HCT116 (cell line): ENCODE measurements at regions not wholly inside any gene's neighbourhood (a gene's known extent, or its start where the extent isn't known, plus 50 kb on each side); places are given as distances from the start of the nearest gene placed in this dataset.

Experiments
- ATAC-seq: fragments of 200-7000 bp; cut with Tn5 transposase; 2 replicates; pipeline ENCODE4 v1.9.1; 2020; ENCODE audit warnings: mild to moderate bottlenecking, moderate library complexity
- BruUV-seq: library from RNA; stranded (reverse); fragments of 400-500 nt; replicated peaks from 2 replicates; lab custom pipeline; 2021; lab: Mats Ljungman, UMichigan
- CTCF ChIA-PET: fragments of 300-600 bp; sonication (Branson Sonifier 250); formaldehyde crosslinking; loops from one replicate; lab custom pipeline; 2021; ENCODE audit warnings: antibody characterized with exemption; lab: Charles Lee
- POLR2A ChIA-PET: fragments of 300-600, 350-600 bp; sonication (Branson Sonifier 250); formaldehyde crosslinking; loops from one replicate; lab custom pipeline; 2021; ENCODE audit warnings: antibody characterized with exemption; lab: Charles Lee
- RAD21 ChIA-PET, 2 experiments: fragments of 300-600 bp; sonication (Branson Sonifier 250); formaldehyde crosslinking; loops; one replicate each; lab custom pipeline; 2023; ENCODE audit warnings: low total read pairs in 2 of 2; ENCODE audit not compliant: uncharacterized antibody in 2 of 2, unreplicated experiment in 2 of 2, low non-redundant PET in 1 of 2; lab: Charles Lee
- DNase-seq: peaks from one replicate; pipeline ENCODE4 v3.0.0-alpha.2; 2010; ENCODE audit warnings: low read depth, low spot score
- H2AFZ ChIP-seq: fragments of 200-600 bp; shearing (Covaris generic), sonication (generic); 2 replicates; pipeline ENCODE4 v1.6.1; 2017; ENCODE audit warnings: low read depth, mixed run types, mixed read lengths, antibody characterized with exemption, low read length; ENCODE audit not compliant: poor library complexity, severe bottlenecking
- H3K27ac ChIP-seq: 2 replicates; pipeline ENCODE4 v1.5.1; 2012; ENCODE audit warnings: low read depth, low read length
- H3K27me3 ChIP-seq: fragments of 200-600 bp; sonication (generic); 2 replicates; pipeline ENCODE4 v1.6.1; 2016; ENCODE audit warnings: mixed run types, low read length, mixed read lengths; ENCODE audit not compliant: insufficient read depth
- H3K36me3 ChIP-seq, 2 experiments: fragments of 200-500 bp in 1 of 2; fragments of 200-600 bp in 1 of 2; sonication (Bioruptor generic) in 1 of 2; sonication (generic) in 1 of 2; 2 replicates each; pipeline versions ENCODE4 v1.5.1 to v1.6.1; 2014 to 2016; ENCODE audit warnings: low read length in 2 of 2, inconsistent platforms in 1 of 2, mixed read lengths in 1 of 2, mixed run types in 1 of 2; ENCODE audit not compliant: insufficient read depth in 2 of 2, control insufficient read depth in 1 of 2
- H3K4me1 ChIP-seq, 2 experiments: fragments of 200-600 bp in 1 of 2; sonication (generic) in 1 of 2; 2 replicates each; pipeline versions ENCODE4 v1.5.1 to v1.6.1; 2012 to 2017; ENCODE audit warnings: low read length in 2 of 2, inconsistent platforms in 1 of 2, mild to moderate bottlenecking in 1 of 2, mixed read lengths in 1 of 2, mixed run types in 1 of 2, moderate library complexity in 1 of 2; ENCODE audit not compliant: insufficient read depth in 2 of 2, control insufficient read depth in 1 of 2
- H3K4me2 ChIP-seq: fragments of 200-600 bp; sonication (generic); 2 replicates; pipeline ENCODE4 v1.6.1; 2017; ENCODE audit warnings: mixed run types, low read length, mixed read lengths
- H3K4me3 ChIP-seq, 2 experiments: fragments of 200-600 bp in 1 of 2; sonication (generic) in 1 of 2; replicated peaks in 1 of 2; 2 replicates each; pipeline ENCODE4 v1.5.1; 2011 to 2016; ENCODE audit warnings: low read length in 2 of 2, control low read depth in 1 of 2, low read depth in 1 of 2, mild to moderate bottlenecking in 1 of 2, mixed read lengths in 1 of 2, mixed run types in 1 of 2
- H3K79me2 ChIP-seq: fragments of 200-600 bp; sonication (generic); 2 replicates; pipeline ENCODE4 v1.6.1; 2017; ENCODE audit warnings: mild to moderate bottlenecking, mixed run types, low read length, moderate library complexity, mixed read lengths; ENCODE audit not compliant: insufficient read depth
- H3K9ac ChIP-seq: fragments of 200-600 bp; sonication (generic); 2 replicates; pipeline ENCODE4 v1.6.1; 2016; ENCODE audit warnings: low read length, mixed read lengths
- H3K9me2 ChIP-seq: fragments of 200-600 bp; sonication (generic), shearing (Covaris generic); 2 replicates; pipeline ENCODE4 v1.6.1; 2017; ENCODE audit warnings: mixed run types, mild to moderate bottlenecking, moderate library complexity; ENCODE audit not compliant: insufficient read depth
- H3K9me3 ChIP-seq, 2 experiments: fragments of 200-500 bp in 1 of 2; fragments of 200-600 bp in 1 of 2; sonication (Bioruptor generic) in 1 of 2; sonication (generic) in 1 of 2; 2 replicates each; pipeline ENCODE4 v1.6.1; 2014 to 2017; ENCODE audit warnings: low read length in 2 of 2, mixed read lengths in 2 of 2, inconsistent platforms in 1 of 2, low read depth in 1 of 2, mild to moderate bottlenecking in 1 of 2, mixed run types in 1 of 2, moderate library complexity in 1 of 2; ENCODE audit not compliant: control insufficient read depth in 1 of 2, insufficient read depth in 1 of 2
- H4K20me1 ChIP-seq: fragments of 200-600 bp; sonication (generic), shearing (Covaris generic); 2 replicates; pipeline ENCODE4 v1.6.1; 2017; ENCODE audit warnings: mixed run types, mild to moderate bottlenecking, moderate library complexity; ENCODE audit not compliant: insufficient read depth
- CBX3 ChIP-seq: IDR thresholded peaks from 2 replicates; pipeline ENCODE4 v1.6.1; 2012; ENCODE audit warnings: low read depth
- CEBPB ChIP-seq: IDR thresholded peaks from 2 replicates; pipeline ENCODE4 v1.6.1; 2012; ENCODE audit warnings: low read depth
- CTCF ChIP-seq, 3 experiments: fragments of 200-600 bp in 1 of 3; sonication (generic) in 1 of 3; IDR thresholded peaks in 2 of 3; conservative IDR thresholded peaks in 1 of 3; 2 replicates each; pipeline ENCODE4 v1.5.1; 2012 to 2017; ENCODE audit warnings: low read depth in 2 of 3, low read length in 2 of 3, antibody characterized with exemption in 1 of 3, borderline replicate concordance in 1 of 3, control low read depth in 1 of 3, mild to moderate bottlenecking in 1 of 3, mixed read lengths in 1 of 3, mixed run types in 1 of 3, moderate library complexity in 1 of 3; ENCODE audit not compliant: insufficient read depth in 1 of 3
- EGR1 ChIP-seq: IDR thresholded peaks from 2 replicates; pipeline ENCODE4 v1.6.1; 2012; ENCODE audit warnings: low read depth
- ELF1 ChIP-seq: IDR thresholded peaks from 2 replicates; pipeline ENCODE4 v1.6.1; 2012; ENCODE audit warnings: low read depth, borderline replicate concordance
- EZH2 ChIP-seq: fragments of 200-600 bp; sonication (generic); IDR thresholded peaks from 2 replicates; pipeline ENCODE4 v1.6.1; 2017; ENCODE audit warnings: antibody characterized with exemption, mixed run types
- FOSL1 ChIP-seq: IDR thresholded peaks from 2 replicates; pipeline ENCODE4 v1.6.1; 2012; ENCODE audit warnings: low read depth
- JUND ChIP-seq: IDR thresholded peaks from 2 replicates; pipeline ENCODE4 v1.6.1; 2012
- MAX ChIP-seq: IDR thresholded peaks from 2 replicates; pipeline ENCODE4 v1.6.1; 2012
- POLR2A ChIP-seq: IDR thresholded peaks from 2 replicates; pipeline ENCODE4 v1.7.0; 2011; ENCODE audit warnings: borderline replicate concordance; ENCODE audit not compliant: insufficient read depth, insufficient read length; ENCODE audit errors: extremely low read depth
- RAD21 ChIP-seq: IDR thresholded peaks from 2 replicates; pipeline ENCODE4 v1.6.1; 2012; ENCODE audit warnings: low read depth, mild to moderate bottlenecking
- SIN3A ChIP-seq: IDR thresholded peaks from 2 replicates; pipeline ENCODE4 v1.6.1; 2012; ENCODE audit warnings: low read depth
- SP1 ChIP-seq: IDR thresholded peaks from 2 replicates; pipeline ENCODE4 v1.6.1; 2012; ENCODE audit warnings: low read depth
- SRF ChIP-seq: IDR thresholded peaks from 2 replicates; pipeline ENCODE4 v1.6.1; 2012; ENCODE audit warnings: low read depth
- YY1 ChIP-seq: IDR thresholded peaks from 2 replicates; pipeline ENCODE4 v1.6.1; 2011; ENCODE audit warnings: low read length, low read depth, moderate library complexity, mild to moderate bottlenecking; ENCODE audit not compliant: insufficient replicate concordance; ENCODE audit errors: extremely low read depth
- ZBTB33 ChIP-seq: IDR thresholded peaks from 2 replicates; pipeline ENCODE4 v1.6.1; 2011; ENCODE audit warnings: mild to moderate bottlenecking, low read length, moderate library complexity; ENCODE audit not compliant: insufficient replicate concordance; ENCODE audit errors: extremely low read depth
- ZFX ChIP-seq: fragments of 450-650 bp; IDR thresholded peaks from 2 replicates; pipeline ENCODE4 v1.6.1; 2017
- ZNF274 ChIP-seq: fragments of 200-500 bp; sonication (Bioruptor generic); IDR thresholded peaks from 2 replicates; pipeline ENCODE4 v1.6.1; 2014; ENCODE audit warnings: mild to moderate bottlenecking, low read depth, low read length, inconsistent platforms
- intact Hi-C: fragments of 100-400 bp; cut with micrococcal nuclease; formaldehyde crosslinking; loops from 2 replicates; pipeline ENCODE4 v1.10.0; 2022

GRCh38 chr13:111415765-111416164, 95.3 kb downstream of the TEX29 start:
- Histone ChIP-seq H3K9me3 (no peaks in the 10 kb centered on the region), H3K4me1 (no peaks in the 10 kb centered on the region), H2AFZ (no peak overlapping the region), H3K4me2 (no peak overlapping the region), H3K36me3 (no peaks in the 10 kb centered on the region), H4K20me1 (no peaks in the 10 kb centered on the region), H3K9me2 (no peaks in the 10 kb centered on the region), H3K9ac (no peak overlapping the region), H3K4me3 (no peak overlapping the region), H3K79me2 (no peaks in the 10 kb centered on the region), H3K27me3 (peaks cover 42% of the 10 kb centered on the region), H3K27ac (no peak overlapping the region)
- TF ChIP-seq CTCF (IDR thresholded peaks at IDR 0.05 in 2 of 3, conservative IDR thresholded peaks at IDR 0.05 in 1 of 3; ENCODE audit: borderline replicate concordance in 1 of 3, insufficient read depth in 1 of 3, low read depth in 2 of 3, low read length in 2 of 3): no peak
- no peak for TF ChIP-seq FOSL1
- TF ChIP-seq EZH2: no peak
- TF ChIP-seq MAX: no peak
- TF ChIP-seq YY1: no peak
- TF ChIP-seq RAD21: no peak
- TF ChIP-seq EGR1: no peak
- TF ChIP-seq ZNF274: no peak
- TF ChIP-seq SIN3A: no peak
- no peak for TF ChIP-seq SP1
- TF ChIP-seq ZFX: no peak
- TF ChIP-seq POLR2A: no peak
- TF ChIP-seq ELF1: no peak
- TF ChIP-seq JUND: no peak
- TF ChIP-seq ZBTB33: no peak
- TF ChIP-seq CEBPB: no peak
- TF ChIP-seq CBX3: no peak
- no peak for TF ChIP-seq SRF
- no TSS peak for BruUV-seq
- DNase-seq: no peak
- intact Hi-C loops: no loop called here
- ChIA-PET CTCF (no interaction called here), RAD21 (no interaction called here), POLR2A (no interaction called here)
- no peak for ATAC-seq
